HG03135 (cell line): ENCODE measurements at regions not wholly inside any gene's neighbourhood (a gene's known extent, or its start where the extent isn't known, plus 50 kb on each side); places are given as distances from the start of the nearest gene placed in this dataset.
"Not testable (repeated sequence)": the region's sequence is repeated elsewhere in the genome, so short reads cannot be mapped to it uniquely, and the experiment has no call there.

Experiments used
- ATAC-seq: cut with Tn5 transposase; IDR thresholded peaks from one replicate; pipeline ENCODE4 v1.9.1; 2021; ENCODE audit warnings: mild to moderate bottlenecking, moderate library complexity; ENCODE audit not compliant: unreplicated experiment

- no peak for ATAC-seq
Measured at GRCh38 chr3:63094642-63095408, 183.3 kb upstream of the SYNPR start.

DNA sequence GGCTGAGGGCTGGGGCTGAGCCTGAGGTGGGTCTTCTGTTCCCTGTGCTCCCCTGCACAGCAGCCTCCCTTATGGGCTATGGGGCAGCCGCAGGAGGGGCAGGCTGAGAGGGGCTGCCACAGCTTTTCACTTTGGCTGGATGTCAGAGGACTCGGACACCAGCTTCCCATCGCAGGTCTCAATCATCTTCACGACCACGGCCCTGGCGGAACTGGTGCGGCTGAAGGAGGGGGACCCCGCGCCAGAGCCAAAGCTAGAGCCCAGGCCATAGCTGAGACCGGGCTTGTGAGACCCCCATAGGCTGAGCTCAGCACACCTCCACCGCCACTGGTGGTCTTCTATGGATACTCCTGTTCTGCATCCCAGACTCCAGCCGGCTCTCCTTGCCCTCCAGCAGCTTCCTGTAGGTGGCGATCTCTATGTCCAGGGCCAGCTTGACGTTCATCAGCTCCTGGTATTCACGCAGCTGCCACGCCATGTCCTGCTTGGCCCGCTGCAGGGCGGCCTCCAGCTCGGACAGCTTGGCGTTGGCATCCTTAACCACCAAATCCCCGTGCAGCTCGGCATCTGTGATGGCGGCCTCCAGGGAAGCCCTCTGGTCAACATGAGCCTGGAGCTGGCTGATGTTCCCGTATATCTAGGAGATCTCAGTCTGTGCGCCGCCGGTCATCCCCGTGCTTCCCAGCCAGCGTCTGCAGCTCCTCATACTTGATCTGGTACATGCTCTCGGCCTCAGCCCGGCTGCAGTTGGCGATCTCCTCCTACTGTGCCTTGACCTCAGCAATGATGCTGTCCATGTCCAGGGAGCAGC, 181.7 kb upstream of the SYNPR start:
- ATAC-seq, result no peak

- ATAC-seq, result no peak
Measured at GRCh38 chr3:63097396-63097795, 180.7 kb upstream of the SYNPR start.

DNA sequence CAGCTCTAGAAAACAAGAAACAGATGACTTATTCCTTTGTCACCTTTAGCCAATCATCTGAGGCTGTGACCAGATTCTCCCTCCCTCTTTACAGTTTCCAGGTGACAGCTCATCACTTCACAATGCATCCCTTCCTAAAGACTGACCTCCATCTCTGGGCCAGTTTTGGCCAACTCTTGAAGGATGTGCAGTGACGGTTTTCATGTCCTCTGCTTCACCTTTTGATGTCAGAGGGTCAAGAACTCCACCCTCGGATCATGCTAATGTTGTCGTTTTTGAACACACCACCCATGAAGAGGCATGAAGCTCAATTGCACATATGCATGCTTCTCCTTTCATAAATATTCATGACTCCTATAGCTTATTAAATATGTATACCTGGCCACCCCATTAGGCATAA, 161.2 kb upstream of the SYNPR start:
- ATAC-seq, result no peak

- ATAC-seq, result no peak
Measured at GRCh38 chr3:63124090-63124489, 154.0 kb upstream of the SYNPR start.

DNA sequence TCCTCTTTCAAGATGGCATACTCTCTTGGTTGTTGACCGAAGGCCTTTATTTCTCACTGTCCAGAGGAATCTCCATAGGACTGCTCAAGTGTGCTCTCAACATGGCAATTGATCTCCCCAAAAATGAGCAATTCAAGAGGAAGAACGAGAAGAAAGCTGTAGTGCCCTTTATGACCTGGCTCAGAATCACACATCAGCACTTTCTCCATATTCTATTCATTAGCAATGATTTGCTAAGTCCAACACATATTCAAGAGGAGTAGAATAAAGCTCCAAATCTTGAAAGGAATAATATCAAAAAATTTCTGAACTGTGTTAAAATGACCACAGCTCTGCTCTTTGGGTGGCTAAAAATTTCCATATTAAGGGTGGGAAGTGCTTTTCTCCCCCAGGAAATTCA, 151.6 kb upstream of the SYNPR start:
- no peak for ATAC-seq

GRCh38 chr3:63128380-63128779, 149.7 kb upstream of the SYNPR start:
- ATAC-seq, result no peak

DNA sequence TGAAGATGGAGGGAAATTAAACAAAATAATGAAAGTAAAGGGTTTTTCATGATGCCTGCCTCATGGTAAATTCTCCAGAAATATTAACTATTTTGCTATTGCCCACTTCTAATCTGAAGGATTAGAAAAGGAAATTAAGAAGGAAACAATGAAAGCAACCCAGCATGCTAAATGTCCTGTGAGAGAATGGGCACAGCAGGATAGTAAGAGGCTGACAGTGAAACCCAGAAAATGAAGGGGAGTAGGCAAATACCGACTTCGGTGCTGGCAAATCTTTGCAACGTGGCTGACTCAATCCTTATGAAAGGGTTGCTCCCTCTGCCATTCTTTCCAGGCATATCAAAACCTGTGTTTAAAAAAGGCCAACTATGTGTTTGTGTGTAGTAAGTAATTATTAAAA, 147.5 kb upstream of the SYNPR start:
- no peak for ATAC-seq

DNA sequence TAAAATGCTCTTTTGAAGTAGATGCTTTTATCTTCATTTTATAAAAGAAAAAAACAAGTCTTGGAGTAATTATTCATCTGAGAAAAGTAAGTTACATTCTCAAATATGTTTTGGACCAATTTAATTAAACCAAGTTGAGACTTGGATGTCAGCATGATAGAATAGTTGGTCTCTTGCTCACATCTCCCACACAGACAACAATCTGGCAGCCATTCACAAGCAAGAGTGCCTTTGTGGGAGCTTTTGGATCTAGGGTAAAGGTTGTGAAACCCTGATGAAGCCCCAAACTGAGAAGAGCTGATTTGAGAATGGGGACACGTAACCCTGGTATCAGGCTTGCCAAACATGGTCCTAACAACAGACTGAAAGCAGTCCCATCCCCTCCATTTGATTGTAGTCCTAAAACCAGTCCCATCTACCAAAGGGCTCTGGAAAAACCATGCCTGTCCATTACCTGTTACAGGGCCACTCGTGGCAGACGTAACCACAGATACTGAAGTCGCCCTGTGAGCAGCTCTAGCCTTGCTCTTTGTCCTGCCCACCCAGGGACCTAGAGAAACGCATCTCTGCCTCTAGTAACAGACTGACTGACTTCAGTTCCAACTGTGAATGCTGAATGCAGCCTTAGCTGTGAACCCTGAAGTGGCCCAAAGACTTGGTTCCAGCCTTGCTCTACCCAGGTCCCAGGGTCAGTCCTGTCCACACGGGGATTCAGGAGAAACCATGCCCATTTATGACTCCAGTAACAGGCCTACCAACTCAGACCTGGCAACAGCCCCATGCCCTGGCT, 145.5 kb upstream of the SYNPR start:
- ATAC-seq, result no peak

GRCh38 chr3:63135367-63135766, 142.7 kb upstream of the SYNPR start:
- ATAC-seq, result no peak

DNA sequence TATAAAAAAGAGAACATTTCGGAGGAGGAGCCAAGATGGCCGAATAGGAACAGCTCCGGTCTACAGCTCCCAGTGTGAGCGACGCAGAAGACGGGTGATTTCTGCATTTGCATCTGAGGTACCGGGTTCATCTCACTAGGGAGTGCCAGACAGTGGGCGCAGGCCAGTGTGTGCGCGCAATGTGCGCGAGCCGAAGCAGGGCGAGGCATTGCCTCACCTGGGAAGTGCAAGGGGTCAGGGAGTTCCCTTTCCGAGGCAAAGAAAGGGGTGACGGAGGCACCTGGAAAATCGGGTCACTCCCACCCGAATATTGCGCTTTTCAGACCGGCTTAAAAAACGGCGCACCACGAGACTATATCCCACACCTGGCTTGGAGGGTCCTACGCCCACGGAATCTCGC, 141.9 kb upstream of the SYNPR start:
- ATAC-seq, result not testable (repeated sequence)

DNA sequence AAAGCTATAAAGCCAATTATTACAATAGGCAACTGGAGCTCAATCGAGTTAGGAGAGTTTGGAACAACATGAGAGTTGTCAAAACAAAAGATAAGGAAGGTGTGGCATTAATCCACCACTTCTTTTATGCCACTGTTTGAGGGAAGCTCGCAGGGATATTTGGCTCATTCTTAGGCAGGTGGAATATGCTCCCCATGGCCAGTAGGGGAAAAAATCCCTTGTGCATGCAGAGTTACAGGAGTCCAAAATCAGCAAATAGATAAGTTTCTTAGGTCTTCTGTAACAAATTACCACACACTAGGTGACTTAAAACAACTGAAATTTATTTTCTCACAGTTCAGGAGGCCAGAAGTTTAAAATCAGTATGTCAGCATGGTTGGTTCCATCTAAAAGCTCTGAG, 135.4 kb upstream of the SYNPR start:
- ATAC-seq, result no peak

DNA sequence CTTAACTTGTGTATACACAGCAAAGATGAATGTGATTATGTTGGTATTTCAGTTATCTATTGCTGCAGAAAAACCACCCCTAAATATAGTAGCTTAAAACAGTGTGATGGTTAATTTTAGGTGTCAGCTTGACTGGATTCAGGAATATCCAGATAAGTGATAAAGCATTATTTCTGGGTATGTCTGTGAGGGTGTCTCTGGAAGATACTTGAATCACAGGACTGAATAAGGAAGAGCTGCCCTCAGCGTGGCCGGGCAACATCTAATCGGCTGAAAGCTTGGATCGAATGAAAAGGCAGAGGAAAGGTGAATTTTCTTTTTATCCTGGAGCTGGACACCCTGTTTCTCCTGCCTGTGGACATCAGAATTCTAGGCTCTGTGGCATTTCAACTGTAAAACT, 132.0 kb upstream of the SYNPR start:
- no peak for ATAC-seq

GRCh38 chr3:63150880-63151279, 127.2 kb upstream of the SYNPR start:
- no peak for ATAC-seq

DNA sequence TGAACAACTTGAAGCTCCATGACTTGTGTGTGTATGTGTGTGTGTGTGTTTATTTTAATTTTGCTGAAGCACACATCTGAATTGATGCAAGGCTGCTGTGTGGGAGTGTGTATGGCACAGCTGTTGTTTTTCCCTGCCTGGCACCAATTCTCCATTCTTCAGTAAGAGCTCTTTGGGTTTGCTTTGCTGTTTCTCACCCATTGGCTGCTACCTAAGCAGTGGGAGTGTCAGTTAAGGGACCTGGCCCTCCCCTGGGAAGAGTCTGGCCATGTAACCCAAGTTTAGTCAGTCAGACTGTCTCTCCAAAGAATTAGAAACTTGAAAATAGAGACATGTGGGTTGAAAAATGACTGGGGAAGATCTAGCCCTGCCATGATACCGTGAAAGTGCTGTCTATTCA, 126.2 kb upstream of the SYNPR start:
- ATAC-seq, result no peak

GRCh38 chr3:63159764-63160163, 118.3 kb upstream of the SYNPR start:
- ATAC-seq, result no peak

- ATAC-seq, result no peak
Measured at GRCh38 chr3:63167113-63167512, 111.0 kb upstream of the SYNPR start.

GRCh38 chr3:63168179-63168578, 109.9 kb upstream of the SYNPR start:
- no peak for ATAC-seq

DNA sequence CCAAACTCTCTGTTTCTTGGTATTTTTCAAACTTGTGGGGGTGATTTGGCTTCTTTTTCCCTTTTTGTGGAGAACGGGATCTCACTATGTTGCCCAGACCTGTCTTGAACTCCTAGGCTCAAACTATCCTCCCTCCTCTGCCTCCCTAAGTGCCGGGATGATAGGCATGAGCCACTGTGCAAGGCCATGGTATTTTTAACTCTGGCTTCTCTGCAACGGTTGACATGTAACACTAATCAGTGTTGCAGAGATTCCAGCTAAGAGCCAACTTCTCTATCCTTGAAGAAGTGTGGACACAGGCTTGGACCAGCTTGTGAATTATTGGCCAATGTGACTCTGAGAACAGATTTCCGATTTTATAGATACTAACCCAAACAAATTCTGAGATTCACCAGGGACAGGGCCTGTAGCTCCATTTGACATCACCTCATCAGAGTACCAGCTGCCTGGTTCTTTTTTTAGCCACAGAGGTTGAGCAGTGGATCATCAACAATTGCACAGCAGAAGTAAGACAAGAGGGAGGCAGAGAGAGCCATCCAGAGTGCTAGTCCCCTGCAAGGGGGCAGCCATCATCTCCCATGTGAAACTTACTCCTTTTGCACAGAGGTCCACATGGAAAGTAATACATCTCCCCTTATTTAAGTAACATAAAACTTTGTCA, 98.1 kb upstream of the SYNPR start:
- ATAC-seq, result no peak

DNA sequence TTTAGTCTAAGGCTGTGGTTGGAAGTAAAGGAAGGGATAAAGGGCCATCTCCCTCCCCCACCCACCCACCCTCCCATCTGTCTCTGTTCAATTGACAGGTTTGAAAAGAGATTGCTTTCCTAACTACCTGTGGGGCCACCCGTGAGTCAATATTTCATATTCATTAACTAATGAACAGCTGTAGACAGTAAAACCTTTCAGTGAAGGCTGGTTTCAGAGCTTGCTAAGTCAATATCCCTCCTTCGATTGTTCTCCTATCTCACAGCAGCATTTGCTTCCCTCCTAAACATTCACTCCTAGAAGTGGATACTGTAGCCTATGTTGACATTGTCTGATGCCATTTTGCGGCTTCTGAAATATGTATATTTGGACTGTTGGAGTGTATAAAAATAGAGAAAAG, 85.9 kb upstream of the SYNPR start:
- no peak for ATAC-seq

DNA sequence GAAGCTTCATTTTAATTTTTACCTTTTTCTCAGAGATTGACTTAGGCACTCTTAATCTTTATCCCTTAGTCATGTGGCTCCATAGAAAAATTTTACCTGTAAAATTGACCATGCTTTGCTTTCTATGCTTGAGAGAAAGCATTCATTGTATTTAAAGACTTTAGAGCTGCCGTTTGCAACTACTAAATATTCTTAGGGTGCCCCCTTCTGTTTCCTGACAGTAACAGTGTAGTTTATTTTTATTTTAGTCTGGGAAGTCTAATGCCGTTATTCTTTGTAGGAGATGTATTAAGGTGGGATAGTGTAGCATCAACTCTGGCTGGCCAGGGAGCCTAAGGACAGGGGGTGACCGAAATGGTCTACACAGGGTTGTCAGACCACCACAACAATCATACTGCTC, 84.5 kb upstream of the SYNPR start:
- ATAC-seq, result no peak
